ENCODE measurements at regions not wholly inside any gene's neighbourhood (a gene's known extent, or its start where the extent isn't known, plus 50 kb on each side); places are given as distances from the start of the nearest gene placed in this dataset.

- TF ChIP-seq, protein P1, sequence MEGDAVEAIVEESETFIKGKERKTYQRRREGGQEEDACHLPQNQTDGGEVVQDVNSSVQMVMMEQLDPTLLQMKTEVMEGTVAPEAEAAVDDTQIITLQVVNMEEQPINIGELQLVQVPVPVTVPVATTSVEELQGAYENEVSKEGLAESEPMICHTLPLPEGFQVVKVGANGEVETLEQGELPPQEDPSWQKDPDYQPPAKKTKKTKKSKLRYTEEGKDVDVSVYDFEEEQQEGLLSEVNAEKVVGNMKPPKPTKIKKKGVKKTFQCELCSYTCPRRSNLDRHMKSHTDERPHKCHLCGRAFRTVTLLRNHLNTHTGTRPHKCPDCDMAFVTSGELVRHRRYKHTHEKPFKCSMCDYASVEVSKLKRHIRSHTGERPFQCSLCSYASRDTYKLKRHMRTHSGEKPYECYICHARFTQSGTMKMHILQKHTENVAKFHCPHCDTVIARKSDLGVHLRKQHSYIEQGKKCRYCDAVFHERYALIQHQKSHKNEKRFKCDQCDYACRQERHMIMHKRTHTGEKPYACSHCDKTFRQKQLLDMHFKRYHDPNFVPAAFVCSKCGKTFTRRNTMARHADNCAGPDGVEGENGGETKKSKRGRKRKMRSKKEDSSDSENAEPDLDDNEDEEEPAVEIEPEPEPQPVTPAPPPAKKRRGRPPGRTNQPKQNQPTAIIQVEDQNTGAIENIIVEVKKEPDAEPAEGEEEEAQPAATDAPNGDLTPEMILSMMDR (IDR thresholded peaks at IDR 0.05; ENCODE audit: low read depth, low read length): no peak
- TF ChIP-seq EZH2phosphoT487 (IDR thresholded peaks at IDR 0.05; ENCODE audit: low read depth): no peak
- H3K9me3 ChIP-seq (ENCODE audit: insufficient read depth, low read length): no peaks in the 10 kb centered on the region
- no peaks in the 10 kb centered on the region for H3K36me3 ChIP-seq (replicated peaks; ENCODE audit: low read depth, low read length)
- H3K9ac ChIP-seq (ENCODE audit: low read length): no peak overlapping the region
- H3K27me3 ChIP-seq (ENCODE audit: low read depth, low read length): peaks cover 31% of the 10 kb centered on the region
- H3K27ac ChIP-seq (ENCODE audit: low read length): no peak overlapping the region
- no peaks in the 10 kb centered on the region for H3K79me2 ChIP-seq (ENCODE audit: low read length)
- no peaks in the 10 kb centered on the region for H4K20me1 ChIP-seq (ENCODE audit: insufficient read depth, low read length)
- no peaks in the 10 kb centered on the region for H3K4me1 ChIP-seq (ENCODE audit: low read length)
- H2AFZ ChIP-seq (ENCODE audit: low read depth, low read length): no peak overlapping the region
- no peak overlapping the region for H3K4me3 ChIP-seq (ENCODE audit: low read length)
- no peak overlapping the region for H3K4me2 ChIP-seq (ENCODE audit: low read length)
These were observed 233.6 kb upstream of the RPS6KA3 start for GRCh38 chrX:20500171-20500865.

GRCh38 chrX:20499763-20500162 is 233.1 kb upstream of the RPS6KA3 start:
- Histone ChIP-seq H2AFZ (ENCODE audit: low read depth, low read length) (no peak overlapping the region), H3K4me2 (ENCODE audit: low read length) (no peak overlapping the region)

GRCh38 chrX:20498851-20499635 is 232.3 kb upstream of the RPS6KA3 start:
- Histone ChIP-seq H3K27me3 (ENCODE audit: low read depth, low read length) (peaks cover 31% of the 10 kb centered on the region), H2AFZ (ENCODE audit: low read depth, low read length) (no peak overlapping the region), H3K79me2 (ENCODE audit: low read length) (no peaks in the 10 kb centered on the region), H4K20me1 (ENCODE audit: insufficient read depth, low read length) (no peaks in the 10 kb centered on the region), H3K4me2 (ENCODE audit: low read length) (no peak overlapping the region), H3K9me3 (ENCODE audit: insufficient read depth, low read length) (no peaks in the 10 kb centered on the region), H3K4me1 (ENCODE audit: low read length) (no peaks in the 10 kb centered on the region), H3K4me3 (ENCODE audit: low read length) (no peak overlapping the region), H3K27ac (ENCODE audit: low read length) (no peak overlapping the region), H3K36me3 (replicated peaks; ENCODE audit: low read depth, low read length) (no peaks in the 10 kb centered on the region), H3K9ac (ENCODE audit: low read length) (no peak overlapping the region)
- no peak for TF ChIP-seq EZH2phosphoT487 (IDR thresholded peaks at IDR 0.05; ENCODE audit: low read depth)
- TF ChIP-seq, protein P1 (IDR thresholded peaks at IDR 0.05; ENCODE audit: low read depth, low read length): no peak

More at GRCh38 chrX:20499763-20500162, 233.1 kb upstream of the RPS6KA3 start:
- H3K9ac ChIP-seq (ENCODE audit: low read length): no peak overlapping the region
- peaks cover 31% of the 10 kb centered on the region for H3K27me3 ChIP-seq (ENCODE audit: low read depth, low read length)
- H3K79me2 ChIP-seq (ENCODE audit: low read length): no peaks in the 10 kb centered on the region
- no peak overlapping the region for H3K27ac ChIP-seq (ENCODE audit: low read length)
- TF ChIP-seq, protein P1 (IDR thresholded peaks at IDR 0.05; ENCODE audit: low read depth, low read length): no peak
- TF ChIP-seq EZH2phosphoT487 (IDR thresholded peaks at IDR 0.05; ENCODE audit: low read depth): no peak
- no peaks in the 10 kb centered on the region for H3K36me3 ChIP-seq (replicated peaks; ENCODE audit: low read depth, low read length)
- H3K9me3 ChIP-seq (ENCODE audit: insufficient read depth, low read length): no peaks in the 10 kb centered on the region
- no peaks in the 10 kb centered on the region for H4K20me1 ChIP-seq (ENCODE audit: insufficient read depth, low read length)
- H3K4me1 ChIP-seq (ENCODE audit: low read length): no peaks in the 10 kb centered on the region
- H3K4me3 ChIP-seq (ENCODE audit: low read length): no peak overlapping the region

- H3K4me1 ChIP-seq (ENCODE audit: low read length): no peaks in the 10 kb centered on the region
- H3K9me3 ChIP-seq (ENCODE audit: insufficient read depth, low read length): no peaks in the 10 kb centered on the region
- H3K79me2 ChIP-seq (ENCODE audit: low read length): no peaks in the 10 kb centered on the region
- no peaks in the 10 kb centered on the region for H4K20me1 ChIP-seq (ENCODE audit: insufficient read depth, low read length)
- H3K9ac ChIP-seq (ENCODE audit: low read length): no peak overlapping the region
- H3K4me2 ChIP-seq (ENCODE audit: low read length): no peak overlapping the region
- no peak overlapping the region for H2AFZ ChIP-seq (ENCODE audit: low read depth, low read length)
- peaks cover 24% of the 10 kb centered on the region for H3K27me3 ChIP-seq (ENCODE audit: low read depth, low read length)
- no peak overlapping the region for H3K27ac ChIP-seq (ENCODE audit: low read length)
- no peak for TF ChIP-seq EZH2phosphoT487 (IDR thresholded peaks at IDR 0.05; ENCODE audit: low read depth)
- TF ChIP-seq, protein P1 (IDR thresholded peaks at IDR 0.05; ENCODE audit: low read depth, low read length): no peak
- no peak overlapping the region for H3K4me3 ChIP-seq (ENCODE audit: low read length)
- H3K36me3 ChIP-seq (replicated peaks; ENCODE audit: low read depth, low read length): no peaks in the 10 kb centered on the region
These were observed 228.9 kb upstream of the RPS6KA3 start for GRCh38 chrX:20495575-20495974.
